Upper lobe of left lung (tissue), 6 donors: ENCODE measurements at regions not wholly inside any gene's neighbourhood (a gene's known extent, or its start where the extent isn't known, plus 50 kb on each side); places are given as distances from the start of the nearest gene placed in this dataset.

ENCODE experiments used
- ATAC-seq, 2 donors: fragments of 200-7000 bp; cut with Tn5 transposase; one replicate each; pipeline ENCODE4 v1.9.1; 2022; ENCODE audit warnings: mild to moderate bottlenecking in 2 of 2, moderate library complexity in 2 of 2; ENCODE audit not compliant: low FRiP score in 2 of 2
- DNase-seq, 2 donors: peaks; one replicate each; pipeline ENCODE4 v3.0.0-alpha.2; 2019 to 2020
- H3K27ac ChIP-seq, 4 donors: fragments of 200-600 bp; sonication (generic); one replicate each; pipeline ENCODE4 v1.5.1; 2016 to 2019
- H3K27me3 ChIP-seq, 4 donors: fragments of 200-600 bp; sonication (generic); one replicate each; pipeline ENCODE4 v1.5.1; 2017 to 2019
- H3K36me3 ChIP-seq, 4 donors: fragments of 200-600 bp; sonication (generic); one replicate each; pipeline ENCODE4 v1.5.1; 2016 to 2019
- H3K4me1 ChIP-seq, 4 donors: fragments of 200-600 bp; sonication (generic); one replicate each; pipeline ENCODE4 v1.5.1; 2018 to 2019
- H3K4me3 ChIP-seq, 4 donors: fragments of 200-600 bp; sonication (generic); one replicate each; pipeline ENCODE4 v1.5.1; 2017 to 2019; ENCODE audit warnings: mild to moderate bottlenecking in 2 of 4, moderate library complexity in 1 of 4
- H3K9me3 ChIP-seq, 4 donors: fragments of 200-600 bp; sonication (generic); one replicate each; pipeline ENCODE4 v1.5.1; 2018 to 2019
- EP300 ChIP-seq, 4 donors: sonication (generic); formaldehyde crosslinking; IDR thresholded peaks; one replicate each; pipeline ENCODE4 v1.5.1; 2017; ENCODE audit warnings: antibody characterized with exemption in 4 of 4, control low read depth in 2 of 4
- POLR2A ChIP-seq, 4 donors: fragments of 450-650 bp; IDR thresholded peaks; one replicate each; pipeline ENCODE4 v1.5.1; 2016 to 2017; ENCODE audit warnings: antibody characterized with exemption in 4 of 4, mild to moderate bottlenecking in 2 of 4
- POLR2AphosphoS5 ChIP-seq, 2 donors: sonication (generic); formaldehyde crosslinking; IDR thresholded peaks; one replicate each; pipeline ENCODE4 v1.5.1; 2017; ENCODE audit warnings: antibody characterized with exemption in 2 of 2
- WGBS, 2 donors: methylation state at CpG; one replicate each; pipeline ENCODE4 v1.1.5; 2017 to 2018; 5-methylcytosine and 5-hydroxymethylcytosine counted together
- TF ChIP-seq, protein P1 (sequence below), 6 experiments: fragments of 450-650 bp in 4 of 6; fragments of 200-600 bp in 2 of 6; sonication (generic) in 2 of 6; IDR thresholded peaks; one replicate each; pipeline ENCODE4 v1.5.1; 2016 to 2019; ENCODE audit warnings: antibody characterized with exemption in 6 of 6
- donor health status: DM: no; HTN: no; CAD: no; lungs with moderate emphysema.
- donor health status: DM: no; HTN: yes; CAD: no; lungs with severe emphysema.

DNA sequence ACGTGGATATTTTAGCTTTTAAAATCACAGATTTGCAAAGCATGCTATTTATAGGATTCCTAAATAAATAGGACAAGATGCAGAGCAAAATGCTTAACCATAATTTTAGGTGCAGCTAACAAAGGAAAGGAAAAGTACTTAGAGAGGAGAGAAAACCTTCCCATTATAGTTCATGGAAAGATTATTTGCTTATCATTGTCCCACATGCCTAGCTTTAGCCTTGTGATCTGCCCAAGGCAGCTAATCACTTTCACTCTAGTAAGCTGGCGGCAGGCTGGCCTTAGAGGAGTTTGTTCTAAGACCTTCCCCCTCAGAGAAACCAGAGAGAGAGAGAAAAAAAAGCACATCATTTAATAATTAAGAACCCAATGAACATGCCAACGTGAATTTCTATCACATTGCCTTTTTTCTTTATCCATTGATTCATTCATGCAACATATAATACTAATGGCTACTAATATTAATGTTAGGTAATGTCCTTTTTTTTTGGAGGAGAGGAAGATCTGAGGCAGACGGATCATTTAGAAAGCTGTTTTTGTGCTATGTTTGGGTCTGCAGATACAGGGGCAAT is 274.6 kb downstream of the ARL4A start:
- DNase-seq (no peak), ATAC-seq (no peak)
- Histone ChIP-seq H3K9me3 (no peaks in the 10 kb centered on the region), H3K4me3 (no peak overlapping the region), H3K4me1 (no peaks in the 10 kb centered on the region), H3K27ac (no peak overlapping the region), H3K36me3 (no peaks in the 10 kb centered on the region), H3K27me3 (no peaks in the 10 kb centered on the region)
- TF ChIP-seq POLR2A (IDR thresholded peaks at IDR 0.05): no peak
- no peak for TF ChIP-seq POLR2AphosphoS5 (IDR thresholded peaks at IDR 0.05)
- TF ChIP-seq, protein P1, sequence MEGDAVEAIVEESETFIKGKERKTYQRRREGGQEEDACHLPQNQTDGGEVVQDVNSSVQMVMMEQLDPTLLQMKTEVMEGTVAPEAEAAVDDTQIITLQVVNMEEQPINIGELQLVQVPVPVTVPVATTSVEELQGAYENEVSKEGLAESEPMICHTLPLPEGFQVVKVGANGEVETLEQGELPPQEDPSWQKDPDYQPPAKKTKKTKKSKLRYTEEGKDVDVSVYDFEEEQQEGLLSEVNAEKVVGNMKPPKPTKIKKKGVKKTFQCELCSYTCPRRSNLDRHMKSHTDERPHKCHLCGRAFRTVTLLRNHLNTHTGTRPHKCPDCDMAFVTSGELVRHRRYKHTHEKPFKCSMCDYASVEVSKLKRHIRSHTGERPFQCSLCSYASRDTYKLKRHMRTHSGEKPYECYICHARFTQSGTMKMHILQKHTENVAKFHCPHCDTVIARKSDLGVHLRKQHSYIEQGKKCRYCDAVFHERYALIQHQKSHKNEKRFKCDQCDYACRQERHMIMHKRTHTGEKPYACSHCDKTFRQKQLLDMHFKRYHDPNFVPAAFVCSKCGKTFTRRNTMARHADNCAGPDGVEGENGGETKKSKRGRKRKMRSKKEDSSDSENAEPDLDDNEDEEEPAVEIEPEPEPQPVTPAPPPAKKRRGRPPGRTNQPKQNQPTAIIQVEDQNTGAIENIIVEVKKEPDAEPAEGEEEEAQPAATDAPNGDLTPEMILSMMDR (IDR thresholded peaks at IDR 0.05): no peak
- TF ChIP-seq EP300 (IDR thresholded peaks at IDR 0.05): no peak
- WGBS, 2 donors: 70 to 80% methylated on average over 4 of the region's 4 CpGs

DNA sequence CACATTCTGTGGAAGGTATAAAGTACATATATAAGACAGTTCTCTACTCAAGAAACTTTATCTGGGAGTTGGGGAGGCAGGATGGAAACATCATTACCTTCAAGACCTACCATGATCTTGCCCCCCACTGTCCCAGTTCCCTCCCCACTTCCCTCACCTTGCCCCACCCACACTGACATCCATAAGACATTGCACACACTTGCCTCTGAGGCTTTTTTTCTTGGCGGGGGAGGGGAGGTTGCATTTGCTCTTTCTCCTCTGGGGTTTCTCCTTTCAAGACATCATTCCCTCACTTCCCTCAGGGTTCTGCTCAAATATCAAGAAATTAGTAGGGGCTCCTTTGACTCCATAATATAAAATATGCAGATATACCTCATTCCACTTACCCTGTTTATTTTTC is 276.0 kb downstream of the ARL4A start:
- H3K4me3 ChIP-seq: no peak overlapping the region
- WGBS, 2 donors: 71 to 95% methylated on average over 1 of the region's 1 CpG
- H3K9me3 ChIP-seq: no peaks in the 10 kb centered on the region
- ATAC-seq: no peak
- no peak overlapping the region for H3K27ac ChIP-seq
- H3K4me1 ChIP-seq: no peaks in the 10 kb centered on the region
- H3K36me3 ChIP-seq: no peaks in the 10 kb centered on the region
- H3K27me3 ChIP-seq: no peaks in the 10 kb centered on the region
- TF ChIP-seq EP300 (IDR thresholded peaks at IDR 0.05): no peak
- TF ChIP-seq POLR2AphosphoS5 (IDR thresholded peaks at IDR 0.05): no peak
- TF ChIP-seq POLR2A (IDR thresholded peaks at IDR 0.05): no peak
- TF ChIP-seq, protein P1 (IDR thresholded peaks at IDR 0.05): no peak
- no peak for DNase-seq

DNA sequence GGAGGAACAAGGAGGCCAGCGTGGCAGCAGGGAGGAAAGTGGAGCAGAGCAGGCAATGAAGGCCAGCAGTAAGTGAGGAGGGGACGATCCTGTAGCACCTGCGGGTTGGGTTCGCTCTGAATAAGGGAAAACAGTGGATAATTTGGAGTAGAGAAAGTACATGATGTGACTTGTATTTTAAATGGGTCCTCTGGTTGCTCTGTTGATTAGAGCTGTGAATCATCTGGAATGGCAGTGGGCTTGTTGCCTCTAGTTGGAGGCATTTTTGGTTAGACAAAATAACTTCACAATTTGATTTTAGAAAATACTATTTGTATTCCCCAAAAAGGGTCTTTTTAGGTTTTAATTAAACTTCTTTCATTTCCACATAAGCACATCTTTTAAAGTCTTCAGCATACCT is 277.4 kb downstream of the ARL4A start:
- WGBS, 2 donors: 85 to 87% methylated on average over 4 of the region's 4 CpGs
- no peak overlapping the region for H3K27ac ChIP-seq
- no peak for ATAC-seq

DNA sequence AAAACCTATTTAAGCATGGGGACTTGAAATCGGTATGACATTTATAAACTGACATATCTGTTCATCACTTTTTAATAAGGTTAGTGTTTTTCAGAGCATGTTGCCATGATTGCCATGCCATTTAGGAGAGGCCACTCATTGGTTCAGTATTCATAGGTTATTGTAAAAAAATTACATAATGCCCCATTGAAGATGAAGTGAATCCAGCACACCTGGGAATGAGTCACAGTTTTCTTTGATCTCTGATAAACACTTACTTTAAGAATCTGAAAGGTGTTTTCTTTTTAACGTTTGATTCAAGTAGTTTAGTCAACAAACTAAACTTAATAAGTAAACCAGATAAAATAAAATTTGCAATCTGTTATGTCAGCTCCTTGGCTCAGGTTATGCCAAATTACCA is 278.3 kb downstream of the ARL4A start:
- DNase-seq (no peak), ATAC-seq (no peak)
- Histone ChIP-seq H3K9me3 (no peaks in the 10 kb centered on the region), H3K4me1 (no peaks in the 10 kb centered on the region), H3K36me3 (no peaks in the 10 kb centered on the region), H3K27ac (no peak overlapping the region), H3K4me3 (no peak overlapping the region), H3K27me3 (no peaks in the 10 kb centered on the region)
- WGBS, 2 donors: 54 to 56% methylated on average over 2 of the region's 2 CpGs
- no peak for TF ChIP-seq EP300 (IDR thresholded peaks at IDR 0.05)
- TF ChIP-seq, protein P1 (IDR thresholded peaks at IDR 0.05): no peak

More for the DNA sequence above, 277.4 kb downstream of the ARL4A start:
- Histone ChIP-seq H3K36me3 (no peaks in the 10 kb centered on the region), H3K27me3 (no peaks in the 10 kb centered on the region), H3K4me3 (no peak overlapping the region), H3K9me3 (no peaks in the 10 kb centered on the region), H3K4me1 (no peaks in the 10 kb centered on the region)
- TF ChIP-seq, protein P1 (IDR thresholded peaks at IDR 0.05): no peak
- no peak for TF ChIP-seq POLR2AphosphoS5 (IDR thresholded peaks at IDR 0.05)
- TF ChIP-seq POLR2A (IDR thresholded peaks at IDR 0.05): no peak
- TF ChIP-seq EP300 (IDR thresholded peaks at IDR 0.05): no peak
- DNase-seq: no peak

DNA sequence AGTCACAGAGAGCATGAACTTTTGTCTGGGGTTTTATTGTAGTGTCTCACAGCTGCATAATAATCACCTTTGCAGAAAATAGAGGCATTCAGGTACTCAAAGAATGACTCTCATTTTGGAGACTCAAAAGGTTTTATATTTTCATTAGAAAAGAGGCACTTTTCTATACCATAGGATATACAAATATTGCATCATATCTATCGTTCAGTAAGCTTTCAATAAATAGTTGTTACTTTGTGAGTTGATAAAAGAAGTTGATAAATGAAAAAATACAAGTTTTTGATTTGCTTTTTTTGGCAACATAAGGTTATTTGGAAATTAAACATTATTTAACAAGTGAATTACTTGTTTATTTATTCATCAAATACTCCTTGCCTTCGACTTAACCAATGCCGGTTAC is 279.9 kb downstream of the ARL4A start:
- no peaks in the 10 kb centered on the region for H3K27me3 ChIP-seq
- WGBS, 2 donors: 80% methylated on average over 3 of the region's 3 CpGs
- DNase-seq: no peak
- no peak overlapping the region for H3K4me3 ChIP-seq
- H3K36me3 ChIP-seq: no peaks in the 10 kb centered on the region
- no peak for TF ChIP-seq POLR2A (IDR thresholded peaks at IDR 0.05)
- no peaks in the 10 kb centered on the region for H3K4me1 ChIP-seq
- ATAC-seq: no peak
- no peaks in the 10 kb centered on the region for H3K9me3 ChIP-seq
- no peak overlapping the region for H3K27ac ChIP-seq
